HCT116 (cell line): ENCODE measurements at regions not wholly inside any gene's neighbourhood (a gene's known extent, or its start where the extent isn't known, plus 50 kb on each side); places are given as distances from the start of the nearest gene placed in this dataset.

Experiments
- ATAC-seq: fragments of 200-7000 bp; cut with Tn5 transposase; 2 replicates; pipeline ENCODE4 v1.9.1; 2020; ENCODE audit warnings: mild to moderate bottlenecking, moderate library complexity
- BruUV-seq: library from RNA; stranded (reverse); fragments of 400-500 nt; replicated peaks from 2 replicates; lab custom pipeline; 2021; lab: Mats Ljungman, UMichigan
- CTCF ChIA-PET: fragments of 300-600 bp; sonication (Branson Sonifier 250); formaldehyde crosslinking; loops from one replicate; lab custom pipeline; 2021; ENCODE audit warnings: antibody characterized with exemption; lab: Charles Lee
- POLR2A ChIA-PET: fragments of 300-600, 350-600 bp; sonication (Branson Sonifier 250); formaldehyde crosslinking; loops from one replicate; lab custom pipeline; 2021; ENCODE audit warnings: antibody characterized with exemption; lab: Charles Lee
- RAD21 ChIA-PET, 2 experiments: fragments of 300-600 bp; sonication (Branson Sonifier 250); formaldehyde crosslinking; loops; one replicate each; lab custom pipeline; 2023; ENCODE audit warnings: low total read pairs in 2 of 2; ENCODE audit not compliant: uncharacterized antibody in 2 of 2, unreplicated experiment in 2 of 2, low non-redundant PET in 1 of 2; lab: Charles Lee
- DNase-seq: peaks from one replicate; pipeline ENCODE4 v3.0.0-alpha.2; 2010; ENCODE audit warnings: low read depth, low spot score
- H2AFZ ChIP-seq: fragments of 200-600 bp; shearing (Covaris generic), sonication (generic); 2 replicates; pipeline ENCODE4 v1.6.1; 2017; ENCODE audit warnings: low read depth, mixed run types, mixed read lengths, antibody characterized with exemption, low read length; ENCODE audit not compliant: poor library complexity, severe bottlenecking
- H3K27ac ChIP-seq: 2 replicates; pipeline ENCODE4 v1.5.1; 2012; ENCODE audit warnings: low read depth, low read length
- H3K27me3 ChIP-seq: fragments of 200-600 bp; sonication (generic); 2 replicates; pipeline ENCODE4 v1.6.1; 2016; ENCODE audit warnings: mixed run types, low read length, mixed read lengths; ENCODE audit not compliant: insufficient read depth
- H3K36me3 ChIP-seq, 2 experiments: fragments of 200-500 bp in 1 of 2; fragments of 200-600 bp in 1 of 2; sonication (Bioruptor generic) in 1 of 2; sonication (generic) in 1 of 2; 2 replicates each; pipeline versions ENCODE4 v1.5.1 to v1.6.1; 2014 to 2016; ENCODE audit warnings: low read length in 2 of 2, inconsistent platforms in 1 of 2, mixed read lengths in 1 of 2, mixed run types in 1 of 2; ENCODE audit not compliant: insufficient read depth in 2 of 2, control insufficient read depth in 1 of 2
- H3K4me1 ChIP-seq, 2 experiments: fragments of 200-600 bp in 1 of 2; sonication (generic) in 1 of 2; 2 replicates each; pipeline versions ENCODE4 v1.5.1 to v1.6.1; 2012 to 2017; ENCODE audit warnings: low read length in 2 of 2, inconsistent platforms in 1 of 2, mild to moderate bottlenecking in 1 of 2, mixed read lengths in 1 of 2, mixed run types in 1 of 2, moderate library complexity in 1 of 2; ENCODE audit not compliant: insufficient read depth in 2 of 2, control insufficient read depth in 1 of 2
- H3K4me2 ChIP-seq: fragments of 200-600 bp; sonication (generic); 2 replicates; pipeline ENCODE4 v1.6.1; 2017; ENCODE audit warnings: mixed run types, low read length, mixed read lengths
- H3K4me3 ChIP-seq, 2 experiments: fragments of 200-600 bp in 1 of 2; sonication (generic) in 1 of 2; replicated peaks in 1 of 2; 2 replicates each; pipeline ENCODE4 v1.5.1; 2011 to 2016; ENCODE audit warnings: low read length in 2 of 2, control low read depth in 1 of 2, low read depth in 1 of 2, mild to moderate bottlenecking in 1 of 2, mixed read lengths in 1 of 2, mixed run types in 1 of 2
- H3K79me2 ChIP-seq: fragments of 200-600 bp; sonication (generic); 2 replicates; pipeline ENCODE4 v1.6.1; 2017; ENCODE audit warnings: mild to moderate bottlenecking, mixed run types, low read length, moderate library complexity, mixed read lengths; ENCODE audit not compliant: insufficient read depth
- H3K9ac ChIP-seq: fragments of 200-600 bp; sonication (generic); 2 replicates; pipeline ENCODE4 v1.6.1; 2016; ENCODE audit warnings: low read length, mixed read lengths
- H3K9me2 ChIP-seq: fragments of 200-600 bp; sonication (generic), shearing (Covaris generic); 2 replicates; pipeline ENCODE4 v1.6.1; 2017; ENCODE audit warnings: mixed run types, mild to moderate bottlenecking, moderate library complexity; ENCODE audit not compliant: insufficient read depth
- H3K9me3 ChIP-seq, 2 experiments: fragments of 200-500 bp in 1 of 2; fragments of 200-600 bp in 1 of 2; sonication (Bioruptor generic) in 1 of 2; sonication (generic) in 1 of 2; 2 replicates each; pipeline ENCODE4 v1.6.1; 2014 to 2017; ENCODE audit warnings: low read length in 2 of 2, mixed read lengths in 2 of 2, inconsistent platforms in 1 of 2, low read depth in 1 of 2, mild to moderate bottlenecking in 1 of 2, mixed run types in 1 of 2, moderate library complexity in 1 of 2; ENCODE audit not compliant: control insufficient read depth in 1 of 2, insufficient read depth in 1 of 2
- H4K20me1 ChIP-seq: fragments of 200-600 bp; sonication (generic), shearing (Covaris generic); 2 replicates; pipeline ENCODE4 v1.6.1; 2017; ENCODE audit warnings: mixed run types, mild to moderate bottlenecking, moderate library complexity; ENCODE audit not compliant: insufficient read depth
- CEBPB ChIP-seq: IDR thresholded peaks from 2 replicates; pipeline ENCODE4 v1.6.1; 2012; ENCODE audit warnings: low read depth
- EGR1 ChIP-seq: IDR thresholded peaks from 2 replicates; pipeline ENCODE4 v1.6.1; 2012; ENCODE audit warnings: low read depth
- ELF1 ChIP-seq: IDR thresholded peaks from 2 replicates; pipeline ENCODE4 v1.6.1; 2012; ENCODE audit warnings: low read depth, borderline replicate concordance
- EZH2phosphoT487 ChIP-seq: fragments of 200-600 bp; IDR thresholded peaks from 2 replicates; pipeline ENCODE4 v1.6.1; 2018; ENCODE audit warnings: antibody characterized with exemption, borderline replicate concordance
- POLR2A ChIP-seq: IDR thresholded peaks from 2 replicates; pipeline ENCODE4 v1.7.0; 2011; ENCODE audit warnings: borderline replicate concordance; ENCODE audit not compliant: insufficient read depth, insufficient read length; ENCODE audit errors: extremely low read depth
- POLR2AphosphoS5 ChIP-seq: IDR thresholded peaks from 2 replicates; pipeline ENCODE4 v1.6.1; 2011; ENCODE audit warnings: mild to moderate bottlenecking, low read depth, low read length, moderate library complexity
- SP1 ChIP-seq: IDR thresholded peaks from 2 replicates; pipeline ENCODE4 v1.6.1; 2012; ENCODE audit warnings: low read depth
- SRF ChIP-seq: IDR thresholded peaks from 2 replicates; pipeline ENCODE4 v1.6.1; 2012; ENCODE audit warnings: low read depth
- YY1 ChIP-seq: IDR thresholded peaks from 2 replicates; pipeline ENCODE4 v1.6.1; 2011; ENCODE audit warnings: low read length, low read depth, moderate library complexity, mild to moderate bottlenecking; ENCODE audit not compliant: insufficient replicate concordance; ENCODE audit errors: extremely low read depth
- ZNF274 ChIP-seq: fragments of 200-500 bp; sonication (Bioruptor generic); IDR thresholded peaks from 2 replicates; pipeline ENCODE4 v1.6.1; 2014; ENCODE audit warnings: mild to moderate bottlenecking, low read depth, low read length, inconsistent platforms
- intact Hi-C: fragments of 100-400 bp; cut with micrococcal nuclease; formaldehyde crosslinking; loops from 2 replicates; pipeline ENCODE4 v1.10.0; 2022
- TF ChIP-seq, protein P1 (sequence below): IDR thresholded peaks from 2 replicates; pipeline ENCODE4 v1.6.1; 2012
- TF ChIP-seq, protein P2 (sequence below): IDR thresholded peaks from 2 replicates; pipeline ENCODE4 v1.6.1; 2011; ENCODE audit warnings: mild to moderate bottlenecking, low read length, moderate library complexity; ENCODE audit not compliant: insufficient replicate concordance; ENCODE audit errors: extremely low read depth

DNA sequence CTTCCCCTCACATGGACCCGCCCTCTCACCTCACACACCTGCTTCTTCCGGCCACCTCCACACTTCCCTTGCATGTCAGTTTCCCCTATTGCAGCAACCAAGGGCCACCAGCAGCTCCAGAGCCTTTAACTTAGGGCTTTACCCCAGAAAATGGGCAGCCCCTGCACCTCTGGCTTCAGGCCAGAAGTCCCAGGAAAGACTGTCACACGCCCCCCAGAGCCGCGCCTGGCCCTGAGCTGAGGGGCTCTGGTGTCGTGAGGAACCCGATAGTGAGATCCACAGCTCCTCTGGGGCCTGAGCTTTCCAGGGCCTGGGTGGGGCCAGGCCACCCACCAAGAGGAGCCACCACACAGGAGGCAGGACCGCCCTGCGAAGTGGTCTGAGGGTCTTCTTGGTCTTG, 182.4 kb downstream of the DLL1 start:
- Histone ChIP-seq H3K4me2 (no peak overlapping the region), H3K4me1 (no peaks in the 10 kb centered on the region), H3K9me2 (no peaks in the 10 kb centered on the region), H3K4me3 (no peak overlapping the region), H3K79me2 (no peaks in the 10 kb centered on the region), H3K9me3 (no peaks in the 10 kb centered on the region), H4K20me1 (no peaks in the 10 kb centered on the region), H3K36me3 (no peaks in the 10 kb centered on the region), H3K27ac (no peak overlapping the region), H3K27me3 (0 out of 2 replicates have a peak, but pooled peaks cover 3% of the 10 kb centered on the region), H2AFZ (no peak overlapping the region), H3K9ac (no peak overlapping the region)
- DNase-seq (no peak), ATAC-seq (no peak)
- intact Hi-C loops: no loop called here
- no TSS peak for BruUV-seq
- no peak for TF ChIP-seq POLR2A
- no peak for TF ChIP-seq SRF
- TF ChIP-seq, protein P1, sequence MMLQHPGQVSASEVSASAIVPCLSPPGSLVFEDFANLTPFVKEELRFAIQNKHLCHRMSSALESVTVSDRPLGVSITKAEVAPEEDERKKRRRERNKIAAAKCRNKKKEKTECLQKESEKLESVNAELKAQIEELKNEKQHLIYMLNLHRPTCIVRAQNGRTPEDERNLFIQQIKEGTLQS: no peak
- TF ChIP-seq, protein P2, sequence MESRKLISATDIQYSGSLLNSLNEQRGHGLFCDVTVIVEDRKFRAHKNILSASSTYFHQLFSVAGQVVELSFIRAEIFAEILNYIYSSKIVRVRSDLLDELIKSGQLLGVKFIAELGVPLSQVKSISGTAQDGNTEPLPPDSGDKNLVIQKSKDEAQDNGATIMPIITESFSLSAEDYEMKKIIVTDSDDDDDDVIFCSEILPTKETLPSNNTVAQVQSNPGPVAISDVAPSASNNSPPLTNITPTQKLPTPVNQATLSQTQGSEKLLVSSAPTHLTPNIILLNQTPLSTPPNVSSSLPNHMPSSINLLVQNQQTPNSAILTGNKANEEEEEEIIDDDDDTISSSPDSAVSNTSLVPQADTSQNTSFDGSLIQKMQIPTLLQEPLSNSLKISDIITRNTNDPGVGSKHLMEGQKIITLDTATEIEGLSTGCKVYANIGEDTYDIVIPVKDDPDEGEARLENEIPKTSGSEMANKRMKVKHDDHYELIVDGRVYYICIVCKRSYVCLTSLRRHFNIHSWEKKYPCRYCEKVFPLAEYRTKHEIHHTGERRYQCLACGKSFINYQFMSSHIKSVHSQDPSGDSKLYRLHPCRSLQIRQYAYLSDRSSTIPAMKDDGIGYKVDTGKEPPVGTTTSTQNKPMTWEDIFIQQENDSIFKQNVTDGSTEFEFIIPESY: no peak
- TF ChIP-seq ELF1: no peak
- TF ChIP-seq SP1: no peak
- RAD21 ChIA-PET: no interaction called here
- POLR2A ChIA-PET: no interaction called here
- CTCF ChIA-PET: no interaction called here

- no peak overlapping the region for H3K4me3 ChIP-seq
- DNase-seq: no peak
- TF ChIP-seq, protein P1: no peak
- TF ChIP-seq SRF: no peak
- no peak for TF ChIP-seq CEBPB
- no peak for TF ChIP-seq POLR2A
- TF ChIP-seq POLR2AphosphoS5: no peak
- TF ChIP-seq, protein P2: no peak
- no peak for TF ChIP-seq EGR1
- no peak for TF ChIP-seq ZNF274
- TF ChIP-seq YY1: no peak
- TF ChIP-seq ELF1: no peak
- TF ChIP-seq EZH2phosphoT487: no peak
- TF ChIP-seq, all 23 proteins: peak for 0
- ChIA-PET RAD21 (no interaction called here), CTCF (no interaction called here), POLR2A (no interaction called here)
- Histone ChIP-seq H3K27me3 (0 out of 2 replicates have a peak, but pooled peaks cover 3% of the 10 kb centered on the region), H3K4me2 (no peak overlapping the region), H3K9me3 (no peaks in the 10 kb centered on the region), H3K4me1 (no peaks in the 10 kb centered on the region), H3K79me2 (no peaks in the 10 kb centered on the region), H3K9ac (no peak overlapping the region), H3K9me2 (no peaks in the 10 kb centered on the region), H2AFZ (no peak overlapping the region), H4K20me1 (no peaks in the 10 kb centered on the region), H3K36me3 (no peaks in the 10 kb centered on the region), H3K27ac (no peak overlapping the region)
- BruUV-seq: no TSS peak
- intact Hi-C loops: no loop called here
- ATAC-seq: no peak
Measured at GRCh38 chr6:170107606-170108222, 183.2 kb downstream of the DLL1 start.
